HG02870 (cell line): ENCODE measurements at regions not wholly inside any gene's neighbourhood (a gene's known extent, or its start where the extent isn't known, plus 50 kb on each side); places are given as distances from the start of the nearest gene placed in this dataset.

Experiments
- ATAC-seq: cut with Tn5 transposase; IDR thresholded peaks from one replicate; pipeline ENCODE4 v1.9.1; 2021; ENCODE audit warnings: mild to moderate bottlenecking, moderate library complexity; ENCODE audit not compliant: unreplicated experiment

GRCh38 chr7:17474724-17475344 lies 176.4 kb downstream of the AHR start:
- ATAC-seq: no peak

- ATAC-seq: no peak
Measured at GRCh38 chr7:17477182-17477581, 178.7 kb downstream of the AHR start.

GRCh38 chr7:17481118-17481517 lies 182.7 kb downstream of the AHR start:
- ATAC-seq: no peak

GRCh38 chr7:17485368-17485767 lies 186.9 kb downstream of the AHR start:
- ATAC-seq: no peak

GRCh38 chr7:17485904-17486303 lies 187.5 kb downstream of the AHR start:
- ATAC-seq: no peak

GRCh38 chr7:17486835-17487234 lies 188.4 kb downstream of the AHR start:
- ATAC-seq: no peak

- ATAC-seq: no peak
Measured at GRCh38 chr7:17487343-17487742, 188.9 kb downstream of the AHR start.

- no peak for ATAC-seq
Measured at GRCh38 chr7:17488829-17489228, 190.4 kb downstream of the AHR start.

- no peak for ATAC-seq
Measured at GRCh38 chr7:17489961-17490360, 191.5 kb downstream of the AHR start.

- no peak for ATAC-seq
Measured at GRCh38 chr7:17490825-17491224, 192.4 kb downstream of the AHR start.

- peak; percentile 69 for ATAC-seq
Measured at GRCh38 chr7:17492437-17492836, 194.0 kb downstream of the AHR start.

- ATAC-seq: no peak
Measured at GRCh38 chr7:17493446-17493845, 195.0 kb downstream of the AHR start.

- ATAC-seq: peak; percentile 50
Measured at GRCh38 chr7:17495655-17496394, 197.4 kb downstream of the AHR start.

GRCh38 chr7:17497136-17497535 lies 198.7 kb downstream of the AHR start:
- ATAC-seq: no peak

GRCh38 chr7:17497549-17498167 lies 199.2 kb downstream of the AHR start:
- ATAC-seq: no peak

- no peak for ATAC-seq
Measured at GRCh38 chr7:17498230-17498629, 199.8 kb downstream of the AHR start.

- ATAC-seq: no peak
Measured at GRCh38 chr7:17500736-17501135, 202.3 kb downstream of the AHR start.

- ATAC-seq: no peak
Measured at GRCh38 chr7:17501441-17502212, 203.2 kb downstream of the AHR start.

GRCh38 chr7:17502213-17503060 lies 204.0 kb downstream of the AHR start:
- ATAC-seq: no peak

- ATAC-seq: peak; percentile 85
Measured at GRCh38 chr7:17506095-17506494, 207.6 kb downstream of the AHR start.

GRCh38 chr7:17506596-17506995 lies 208.1 kb downstream of the AHR start:
- no peak for ATAC-seq
